DND-41 (cell line): ENCODE measurements at regions not wholly inside any gene's neighbourhood (a gene's known extent, or its start where the extent isn't known, plus 50 kb on each side); places are given as distances from the start of the nearest gene placed in this dataset.
A peak's percentile ranks its signal among the peaks of the same experiment; 100 is the strongest.

Experiments
- ATAC-seq: fragments of 200-7000 bp; cut with Tn5 transposase; 3 replicates; pipeline ENCODE4 v1.9.1; 2021; ENCODE audit warnings: low read depth; ENCODE audit not compliant: insufficient read depth
- DNase-seq: peaks from one replicate; pipeline ENCODE4 v3.0.0-alpha.2; 2020
- H2AFZ ChIP-seq: 2 replicates; pipeline ENCODE4 v1.6.0; 2012; ENCODE audit warnings: low read depth, low read length
- H3K27ac ChIP-seq: 2 replicates; pipeline ENCODE4 v1.5.1; 2012; ENCODE audit warnings: low read length, inconsistent platforms
- H3K27me3 ChIP-seq: fragments of 200-600 bp; sonication (generic); 2 replicates; pipeline ENCODE4 v1.6.0; 2012; ENCODE audit warnings: low read length, mild to moderate bottlenecking, inconsistent platforms; ENCODE audit not compliant: insufficient read depth, poor library complexity
- H3K36me3 ChIP-seq: 2 replicates; pipeline ENCODE4 v1.5.1; 2012; ENCODE audit warnings: low read length, inconsistent platforms; ENCODE audit not compliant: insufficient read depth
- H3K4me1 ChIP-seq: 2 replicates; pipeline ENCODE4 v1.5.1; 2012; ENCODE audit warnings: mild to moderate bottlenecking, low read length; ENCODE audit not compliant: insufficient read depth
- H3K4me2 ChIP-seq: 2 replicates; pipeline ENCODE4 v1.6.0; 2012; ENCODE audit warnings: mild to moderate bottlenecking, moderate library complexity, low read length, inconsistent platforms; ENCODE audit not compliant: insufficient read depth
- H3K4me3 ChIP-seq, 2 experiments: fragments of 200-600 bp in 1 of 2; shearing (Covaris generic) in 1 of 2; 2 replicates each; pipeline ENCODE4 v1.5.1; 2012 to 2016; ENCODE audit warnings: inconsistent platforms in 2 of 2, low read length in 2 of 2, mild to moderate bottlenecking in 2 of 2, low read depth in 1 of 2, moderate library complexity in 1 of 2
- H3K79me2 ChIP-seq: 2 replicates; pipeline ENCODE4 v1.6.0; 2012; ENCODE audit warnings: low read length, inconsistent platforms; ENCODE audit not compliant: insufficient read depth
- H3K9ac ChIP-seq: 2 replicates; pipeline ENCODE4 v1.6.0; 2012; ENCODE audit warnings: low read depth, mild to moderate bottlenecking, inconsistent platforms, low read length, moderate library complexity
- H3K9me3 ChIP-seq: 2 replicates; pipeline ENCODE4 v1.5.1; 2012; ENCODE audit warnings: low read length, moderate library complexity, mild to moderate bottlenecking, inconsistent platforms; ENCODE audit not compliant: insufficient read depth, severe bottlenecking
- H4K20me1 ChIP-seq: 2 replicates; pipeline ENCODE4 v1.6.0; 2012; ENCODE audit warnings: low read length; ENCODE audit not compliant: insufficient read depth
- EZH2 ChIP-seq: IDR thresholded peaks from 3 replicates; pipeline ENCODE4 v1.6.1; 2012; ENCODE audit warnings: borderline replicate concordance, low read depth, mild to moderate bottlenecking, moderate library complexity, low read length, inconsistent platforms; ENCODE audit not compliant: severe bottlenecking
- TF ChIP-seq, protein P1 (sequence below): IDR thresholded peaks from 2 replicates; pipeline ENCODE4 v1.5.1; 2012; ENCODE audit warnings: borderline replicate concordance, low read length, moderate library complexity, mild to moderate bottlenecking; ENCODE audit not compliant: poor library complexity, severe bottlenecking; ENCODE audit errors: extremely low read depth

DNA sequence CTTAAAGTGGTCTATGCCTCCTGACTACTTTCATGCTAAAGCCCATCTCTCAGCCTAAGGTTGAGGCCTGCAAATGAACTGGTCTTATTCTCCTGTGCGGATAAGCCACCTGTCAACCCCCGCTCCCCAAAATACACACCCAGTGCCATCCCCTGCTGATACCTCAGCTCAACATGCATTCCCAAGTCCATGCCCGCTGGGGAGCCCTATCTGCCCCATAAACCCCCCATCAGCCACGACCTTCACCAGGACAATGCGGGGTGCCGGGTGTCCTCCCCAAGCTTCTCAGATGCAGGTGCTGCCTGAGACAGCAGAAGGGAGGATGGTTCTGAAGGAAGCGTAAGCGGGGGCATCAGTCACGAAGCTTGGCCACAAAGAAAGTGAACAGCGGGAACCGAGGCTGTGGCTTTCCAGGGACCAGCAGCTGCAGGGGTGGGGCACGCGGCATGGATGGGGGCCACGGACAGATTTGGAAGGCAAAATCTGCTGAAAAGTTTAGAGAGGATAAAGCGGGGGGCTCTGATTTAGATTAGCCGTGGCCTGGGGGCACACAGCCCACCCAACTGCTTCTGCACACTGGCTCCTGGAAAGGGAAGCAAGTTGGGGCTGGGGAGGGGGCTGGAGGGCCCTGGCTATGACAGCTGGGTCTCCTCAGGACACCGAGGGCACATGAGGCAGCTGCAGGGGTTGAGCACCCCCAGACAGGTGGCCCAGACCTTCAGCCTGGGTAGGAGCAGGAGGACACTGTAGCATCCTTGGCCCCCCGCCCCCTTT lies 1391.9 kb downstream of the TBC1D22A start:
- no peaks in the 10 kb centered on the region for H3K79me2 ChIP-seq
- no peak overlapping the region for H2AFZ ChIP-seq
- H3K4me1 ChIP-seq: no peaks in the 10 kb centered on the region
- no peaks in the 10 kb centered on the region for H3K9me3 ChIP-seq
- no peaks in the 10 kb centered on the region for H4K20me1 ChIP-seq
- ATAC-seq (0 out of 3 replicates have a peak, but pooled peaks have one; percentile 40), DNase-seq (peak; percentile 26)
- H3K4me3 ChIP-seq: no peak overlapping the region
- TF ChIP-seq, protein P1, sequence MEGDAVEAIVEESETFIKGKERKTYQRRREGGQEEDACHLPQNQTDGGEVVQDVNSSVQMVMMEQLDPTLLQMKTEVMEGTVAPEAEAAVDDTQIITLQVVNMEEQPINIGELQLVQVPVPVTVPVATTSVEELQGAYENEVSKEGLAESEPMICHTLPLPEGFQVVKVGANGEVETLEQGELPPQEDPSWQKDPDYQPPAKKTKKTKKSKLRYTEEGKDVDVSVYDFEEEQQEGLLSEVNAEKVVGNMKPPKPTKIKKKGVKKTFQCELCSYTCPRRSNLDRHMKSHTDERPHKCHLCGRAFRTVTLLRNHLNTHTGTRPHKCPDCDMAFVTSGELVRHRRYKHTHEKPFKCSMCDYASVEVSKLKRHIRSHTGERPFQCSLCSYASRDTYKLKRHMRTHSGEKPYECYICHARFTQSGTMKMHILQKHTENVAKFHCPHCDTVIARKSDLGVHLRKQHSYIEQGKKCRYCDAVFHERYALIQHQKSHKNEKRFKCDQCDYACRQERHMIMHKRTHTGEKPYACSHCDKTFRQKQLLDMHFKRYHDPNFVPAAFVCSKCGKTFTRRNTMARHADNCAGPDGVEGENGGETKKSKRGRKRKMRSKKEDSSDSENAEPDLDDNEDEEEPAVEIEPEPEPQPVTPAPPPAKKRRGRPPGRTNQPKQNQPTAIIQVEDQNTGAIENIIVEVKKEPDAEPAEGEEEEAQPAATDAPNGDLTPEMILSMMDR: no peak
- no peak for TF ChIP-seq EZH2
- H3K9ac ChIP-seq: no peak overlapping the region
- H3K4me2 ChIP-seq: no peak overlapping the region
- no peak overlapping the region for H3K27ac ChIP-seq
- H3K36me3 ChIP-seq: no peaks in the 10 kb centered on the region
- H3K27me3 ChIP-seq: no peaks in the 10 kb centered on the region

DNA sequence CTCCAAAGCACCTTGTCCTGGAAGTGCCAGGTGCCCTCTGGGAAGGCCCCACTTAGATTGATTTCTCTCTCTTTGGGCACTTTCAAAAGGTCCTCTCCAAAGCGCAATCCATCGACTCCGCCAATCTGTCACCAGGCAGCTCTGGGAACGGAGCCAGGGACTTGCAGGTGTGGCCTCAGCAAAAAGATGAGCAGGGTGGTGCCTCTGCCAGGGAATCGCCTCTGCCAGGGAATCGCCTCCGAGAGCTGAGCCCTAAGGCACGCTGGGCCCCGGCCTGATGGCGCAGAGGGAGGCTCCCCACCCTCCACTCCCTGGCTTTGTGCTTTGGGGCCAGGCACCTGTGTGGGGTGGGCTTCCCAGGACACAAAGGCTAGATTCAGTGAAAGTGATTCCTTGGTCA lies 1391.3 kb downstream of the TBC1D22A start:
- no peaks in the 10 kb centered on the region for H3K36me3 ChIP-seq
- no peak for DNase-seq
- no peak for TF ChIP-seq EZH2
- TF ChIP-seq, protein P1: no peak

DNA sequence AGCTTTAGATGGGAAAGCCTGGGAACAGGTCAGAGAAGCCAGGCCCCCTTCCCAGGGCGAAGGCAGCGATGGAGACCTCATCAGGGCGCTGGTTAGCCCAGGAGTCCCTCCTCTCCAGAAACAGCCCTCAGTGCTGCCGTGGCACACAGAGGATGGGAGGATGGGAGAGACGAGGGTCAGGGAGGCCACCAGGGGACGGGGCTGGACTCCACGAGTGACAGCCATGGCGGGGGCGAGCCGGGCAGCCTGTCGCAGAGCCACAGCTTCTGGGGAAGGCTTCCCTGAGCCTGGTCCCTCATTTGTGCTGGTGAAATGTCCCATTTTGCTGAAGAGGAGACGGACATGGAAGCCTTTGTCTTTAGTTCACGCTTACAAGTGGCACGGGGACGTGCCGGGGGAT lies 1390.5 kb downstream of the TBC1D22A start:
- Histone ChIP-seq H3K4me1 (no peaks in the 10 kb centered on the region), H3K36me3 (no peaks in the 10 kb centered on the region), H4K20me1 (no peaks in the 10 kb centered on the region), H3K4me3 (no peak overlapping the region), H3K27ac (no peak overlapping the region; the same call in 1 of the 2 replicates), H2AFZ (no peak overlapping the region), H3K79me2 (no peaks in the 10 kb centered on the region), H3K27me3 (no peaks in the 10 kb centered on the region), H3K9ac (no peak overlapping the region), H3K4me2 (no peak overlapping the region), H3K9me3 (no peaks in the 10 kb centered on the region)
- TF ChIP-seq, protein P1: no peak
- TF ChIP-seq EZH2: no peak
- ATAC-seq (no peak), DNase-seq (no peak)

More for the DNA sequence above, 1391.3 kb downstream of the TBC1D22A start:
- no peak overlapping the region for H2AFZ ChIP-seq
- no peak overlapping the region for H3K4me3 ChIP-seq
- no peaks in the 10 kb centered on the region for H3K79me2 ChIP-seq
- H3K9me3 ChIP-seq: no peaks in the 10 kb centered on the region
- no peak overlapping the region for H3K4me2 ChIP-seq
- H3K27me3 ChIP-seq: no peaks in the 10 kb centered on the region
- H3K27ac ChIP-seq: no peak overlapping the region
- H4K20me1 ChIP-seq: no peaks in the 10 kb centered on the region
- no peak overlapping the region for H3K9ac ChIP-seq
- ATAC-seq: no peak
- H3K4me1 ChIP-seq: no peaks in the 10 kb centered on the region
